Pulmonary artery endothelial cell (primary cell): ENCODE measurements at regions not wholly inside any gene's neighbourhood (a gene's known extent, or its start where the extent isn't known, plus 50 kb on each side); places are given as distances from the start of the nearest gene placed in this dataset.

Experiments used
- DNase-seq: peaks from one replicate; pipeline ENCODE4 v3.0.0-alpha.2; 2011; ENCODE audit warnings: low read depth, low spot score

- DNase-seq, result no peak
Observed at GRCh38 chr2:212711856-212712255, 173.3 kb upstream of the ERBB4 start.

GRCh38 chr2:212709280-212709679 is 170.7 kb upstream of the ERBB4 start:
- DNase-seq, result no peak

- no peak for DNase-seq
Observed at GRCh38 chr2:212708355-212708754, 169.8 kb upstream of the ERBB4 start.

GRCh38 chr2:212695426-212695825 is 156.8 kb upstream of the ERBB4 start:
- no peak for DNase-seq

- DNase-seq, result no peak
Observed at GRCh38 chr2:212694398-212694797, 155.8 kb upstream of the ERBB4 start.

DNA sequence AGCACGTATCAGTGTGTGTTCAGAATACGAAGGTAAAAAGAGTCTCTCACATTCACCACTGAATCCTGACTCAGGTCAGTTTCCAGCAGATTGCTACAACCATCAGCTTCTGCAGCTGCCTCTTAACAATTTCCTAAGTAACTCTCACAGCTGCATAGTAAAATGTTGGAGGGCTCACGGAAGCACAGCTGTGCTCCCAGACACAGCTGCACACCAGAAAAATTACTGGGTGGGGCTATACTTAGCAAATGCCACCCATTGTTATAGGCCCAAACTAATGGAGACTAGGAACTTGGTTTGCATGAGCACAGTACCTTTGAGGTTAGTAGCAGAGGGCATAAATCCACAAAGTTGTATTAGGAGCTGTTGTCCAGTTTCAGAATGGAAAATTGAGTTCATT is 153.9 kb upstream of the ERBB4 start:
- DNase-seq, result no peak

DNA sequence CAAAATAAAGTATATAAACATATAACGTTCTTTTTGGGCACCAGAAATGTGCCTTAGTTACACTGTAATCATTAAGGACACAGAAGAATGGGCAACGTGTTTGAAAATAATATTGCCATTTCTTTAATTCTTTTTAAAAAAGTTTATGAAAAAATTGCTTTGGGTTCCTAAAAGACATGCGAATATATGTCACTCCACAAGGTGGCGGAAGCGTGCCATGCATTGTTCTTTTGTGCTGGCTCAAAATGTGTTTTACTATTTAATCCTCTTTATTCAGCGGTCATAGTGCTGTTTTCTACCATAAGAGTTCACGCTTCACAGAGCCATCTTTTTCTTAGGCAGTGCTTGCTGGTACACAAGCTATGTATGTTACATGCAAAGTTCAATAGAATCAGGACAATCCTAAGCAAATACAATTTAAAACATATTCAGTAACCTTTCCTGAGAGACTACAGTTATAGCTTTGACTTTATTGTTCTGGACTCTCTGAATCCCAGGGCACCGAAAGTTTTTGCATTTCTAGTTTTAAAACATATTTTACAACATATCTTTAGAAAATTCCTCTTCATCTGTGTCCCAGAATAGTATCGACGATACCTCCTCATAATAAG is 147.8 kb upstream of the ERBB4 start:
- DNase-seq, result no peak

- DNase-seq, result no peak
Observed at GRCh38 chr2:212683346-212684097, 144.9 kb upstream of the ERBB4 start.

GRCh38 chr2:212682937-212683336 is 144.3 kb upstream of the ERBB4 start:
- DNase-seq, result no peak

DNA sequence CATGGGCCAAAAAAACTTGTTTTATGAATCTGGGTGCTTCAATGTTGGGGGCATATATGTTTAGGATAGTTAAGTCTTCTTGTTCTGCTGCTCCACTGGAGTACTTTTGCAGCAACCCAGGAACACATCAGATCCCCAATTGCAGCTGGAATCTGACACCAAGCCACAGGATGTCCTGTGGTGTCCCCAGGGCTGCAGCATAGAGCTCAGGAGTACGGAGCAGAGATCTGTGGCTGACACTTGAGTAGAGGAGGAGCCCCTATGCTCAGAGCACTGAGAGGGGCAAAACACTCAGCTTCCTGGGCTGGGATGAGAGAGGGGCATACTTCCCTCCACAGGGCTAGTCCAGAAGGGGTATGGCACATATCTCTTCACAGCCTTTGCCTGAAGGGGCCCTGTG is 138.9 kb upstream of the ERBB4 start:
- no peak for DNase-seq

GRCh38 chr2:212672186-212672585 is 133.6 kb upstream of the ERBB4 start:
- DNase-seq, result no peak

GRCh38 chr2:212669761-212670160 is 131.2 kb upstream of the ERBB4 start:
- DNase-seq, result no peak

- DNase-seq, result no peak
Observed at GRCh38 chr2:212667751-212668316, 129.2 kb upstream of the ERBB4 start.

DNA sequence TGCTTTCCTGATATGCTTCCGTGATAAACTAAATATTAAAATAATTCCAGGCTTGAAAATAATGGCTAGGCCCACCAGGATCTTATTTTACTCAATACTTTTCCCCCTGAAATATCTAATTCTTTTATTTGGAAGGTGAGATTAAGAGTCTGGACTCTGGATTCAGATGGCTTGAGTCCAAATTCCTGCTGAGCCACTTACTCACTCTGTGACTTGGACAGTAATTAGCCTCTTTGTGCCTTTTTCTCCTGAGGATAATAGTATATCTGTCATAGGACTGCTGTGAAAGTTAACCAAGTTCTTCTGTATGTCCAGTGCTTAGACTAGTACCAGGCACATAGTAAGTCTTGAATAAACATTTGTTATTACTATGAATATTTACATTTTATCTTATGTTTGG is 127.3 kb upstream of the ERBB4 start:
- no peak for DNase-seq

- DNase-seq, result no peak
Observed at GRCh38 chr2:212659441-212659840, 120.8 kb upstream of the ERBB4 start.

DNA sequence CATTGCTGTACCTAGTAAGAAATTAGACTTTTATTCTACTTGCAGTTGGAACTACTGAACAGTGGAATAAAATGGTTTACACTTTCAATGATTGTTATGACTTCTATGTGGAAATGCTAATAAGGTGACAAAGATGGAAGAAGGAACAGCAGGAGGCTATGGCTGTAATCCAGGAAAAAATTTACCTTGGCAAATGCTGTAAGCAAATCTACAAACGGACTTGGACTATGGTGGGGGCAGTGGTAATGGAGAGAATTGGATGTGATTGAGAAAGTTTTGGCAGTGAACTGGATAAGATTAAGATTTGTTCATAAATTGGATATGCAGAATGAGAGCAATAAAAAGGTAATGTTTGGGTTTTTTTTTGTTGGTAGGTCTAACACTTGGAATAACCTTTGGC is 111.0 kb upstream of the ERBB4 start:
- DNase-seq, result no peak

DNA sequence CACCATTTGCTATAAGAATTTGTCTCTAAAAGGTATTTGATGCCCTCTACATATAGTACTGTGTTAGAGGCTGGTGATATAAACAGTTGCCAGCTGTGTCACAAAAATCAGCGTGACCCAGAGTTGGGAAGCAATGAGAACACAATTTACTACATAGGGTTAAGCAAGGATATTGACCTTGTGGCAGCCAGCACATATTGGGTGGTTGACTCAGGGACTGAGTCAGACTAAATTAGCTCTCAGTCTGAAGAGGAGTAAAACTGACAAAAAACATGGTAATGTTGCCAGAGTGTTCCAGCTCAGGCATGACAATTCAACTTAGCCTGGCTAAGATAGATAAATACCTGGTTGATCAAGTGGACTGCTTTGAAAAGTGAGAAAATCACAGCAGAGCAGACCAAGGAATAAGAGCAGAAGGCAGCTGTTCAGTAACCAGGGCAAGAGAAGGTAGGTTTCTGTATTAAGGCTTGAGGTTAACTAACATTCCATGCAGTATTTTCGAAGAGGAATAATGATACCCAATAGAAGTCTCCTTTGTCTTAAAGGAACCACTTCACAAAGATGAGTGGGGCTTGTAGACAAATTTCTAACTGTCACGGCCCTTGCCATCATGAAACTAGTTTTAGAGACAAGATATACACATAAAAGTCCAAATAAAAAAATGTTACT is 108.2 kb upstream of the ERBB4 start:
- DNase-seq, result no peak

- no peak for DNase-seq
Observed at GRCh38 chr2:212644195-212644837, 105.7 kb upstream of the ERBB4 start.

- DNase-seq, result no peak
Observed at GRCh38 chr2:212640428-212640827, 101.8 kb upstream of the ERBB4 start.

- DNase-seq, result no peak
Observed at GRCh38 chr2:212638694-212639093, 100.1 kb upstream of the ERBB4 start.

DNA sequence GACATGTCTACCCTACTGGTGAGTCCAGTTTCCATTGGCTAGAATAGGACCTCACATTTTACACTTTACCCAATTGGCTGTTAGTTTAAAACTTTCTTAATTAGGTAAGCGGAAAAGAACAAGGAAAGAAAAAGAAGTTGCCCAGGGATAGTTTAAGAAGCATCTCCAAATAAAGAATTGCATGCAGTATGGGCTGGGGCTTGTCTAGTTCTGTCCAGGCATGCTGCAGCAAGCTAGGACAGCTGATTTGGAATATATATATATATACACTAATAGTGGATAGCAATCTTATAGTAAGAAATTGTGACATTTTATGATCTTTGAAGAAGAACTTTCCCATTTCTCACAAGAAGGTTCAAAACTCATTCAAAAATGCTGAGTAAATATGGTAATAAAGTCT is 90.0 kb upstream of the ERBB4 start:
- no peak for DNase-seq

DNA sequence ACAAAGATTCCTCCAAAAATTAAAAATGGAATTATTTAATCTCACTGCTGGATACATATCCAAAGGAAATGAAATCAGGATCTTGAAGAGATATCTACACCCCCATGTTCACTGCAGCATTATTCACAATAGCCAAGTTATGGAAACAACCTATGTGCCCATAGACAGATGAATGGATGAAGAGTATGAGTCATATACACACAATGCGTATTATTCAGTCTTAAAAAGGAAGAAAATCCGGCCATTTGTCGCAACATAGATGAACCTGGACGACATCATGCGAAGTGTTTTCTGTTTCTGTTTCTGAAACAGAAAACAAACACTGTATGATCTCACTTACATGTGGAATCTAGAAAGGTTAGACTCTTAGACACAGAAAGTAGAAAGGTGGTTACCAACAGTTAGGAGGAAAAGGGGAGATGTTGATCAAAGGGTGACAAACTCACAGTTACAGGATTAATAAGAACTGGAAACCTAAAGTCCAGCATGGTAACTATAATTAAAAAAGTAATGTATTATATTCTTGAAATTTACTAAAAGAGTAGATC is 87.8 kb upstream of the ERBB4 start:
- no peak for DNase-seq
